GM19452 (cell line): ENCODE measurements at regions not wholly inside any gene's neighbourhood (a gene's known extent, or its start where the extent isn't known, plus 50 kb on each side); places are given as distances from the start of the nearest gene placed in this dataset.
"Not testable (repeated sequence)": the region's sequence is repeated elsewhere in the genome, so short reads cannot be mapped to it uniquely, and the experiment has no call there.

Experiments used
- ATAC-seq: cut with Tn5 transposase; IDR thresholded peaks from one replicate; pipeline ENCODE4 v1.9.1; 2021; ENCODE audit not compliant: unreplicated experiment

DNA sequence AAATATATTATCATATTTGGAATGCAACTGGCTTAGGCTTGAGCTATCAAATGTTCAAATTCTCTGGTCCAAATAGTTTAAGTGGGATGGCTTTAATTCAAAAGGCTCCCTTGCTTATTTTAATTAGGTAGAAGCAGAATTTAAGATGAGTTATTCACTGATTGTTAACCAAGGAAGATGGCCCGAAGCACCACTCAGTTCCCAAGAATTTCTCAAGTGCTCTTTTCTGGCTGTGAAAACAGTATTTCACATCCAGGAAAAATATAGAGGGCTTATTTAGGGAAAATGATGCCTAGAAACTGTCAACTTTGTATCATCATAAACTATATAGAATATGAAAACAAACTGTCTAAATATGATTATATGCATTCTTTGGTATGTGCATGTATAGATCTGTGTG lies 246.5 kb upstream of the SFRP2 start:
- no peak for ATAC-seq

DNA sequence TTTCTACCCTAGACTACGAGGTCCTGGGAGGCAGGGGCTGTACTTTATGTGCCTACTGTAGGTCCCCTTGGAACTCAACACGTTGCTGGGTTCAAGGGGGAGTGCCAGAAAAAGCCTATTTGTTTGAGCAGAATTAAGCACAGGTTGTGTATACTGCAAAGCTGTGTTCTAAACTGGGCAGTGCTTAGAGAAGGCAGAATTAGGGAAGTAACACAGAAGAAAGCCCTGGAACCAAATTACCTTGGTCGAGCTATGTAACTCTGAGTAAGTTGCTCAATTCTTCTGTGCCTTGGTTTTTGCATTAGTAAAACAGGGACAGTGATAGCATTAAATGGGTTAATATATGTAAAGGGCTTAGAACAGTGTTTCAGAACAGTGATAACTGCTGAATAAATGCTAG lies 245.0 kb upstream of the SFRP2 start:
- no peak for ATAC-seq

DNA sequence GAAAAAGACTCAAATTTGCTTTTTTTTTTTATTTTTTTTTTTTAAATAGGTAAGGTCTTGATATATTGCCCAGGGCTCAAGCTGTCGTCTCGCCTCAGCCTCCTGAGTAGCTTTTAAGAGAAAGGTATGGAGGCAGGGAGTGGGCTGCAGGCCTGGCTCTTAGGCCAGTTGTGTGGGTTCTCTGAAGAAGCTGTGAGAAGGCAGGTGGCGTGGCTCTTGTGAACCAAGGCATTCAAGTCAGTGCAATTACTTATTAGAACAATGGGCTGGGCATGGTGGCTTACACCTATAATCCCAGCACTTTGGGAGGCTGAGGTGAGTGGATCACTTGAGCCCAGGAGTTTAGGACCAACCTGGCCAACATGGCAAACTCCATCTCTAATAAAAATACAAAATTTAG lies 244.0 kb upstream of the SFRP2 start:
- no peak for ATAC-seq

DNA sequence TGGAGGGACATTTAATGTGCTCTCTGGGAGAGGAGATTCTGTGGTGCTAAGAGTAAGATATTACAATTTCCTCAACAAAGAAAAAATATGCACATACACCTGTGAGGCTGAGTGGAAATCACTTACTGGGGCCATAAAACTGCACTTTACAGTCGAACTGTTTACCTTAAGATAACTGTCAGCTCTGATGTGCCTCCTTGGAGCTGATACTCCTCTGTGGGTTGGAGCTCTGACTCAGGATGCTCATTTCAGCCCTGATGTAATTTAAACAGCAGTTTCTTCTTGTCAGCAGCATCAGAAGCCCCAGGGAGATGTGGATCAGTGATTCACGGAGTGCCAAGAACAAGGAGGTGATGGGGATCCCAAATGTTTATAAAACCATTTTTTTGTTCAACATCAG lies 241.9 kb upstream of the SFRP2 start:
- ATAC-seq = no peak

DNA sequence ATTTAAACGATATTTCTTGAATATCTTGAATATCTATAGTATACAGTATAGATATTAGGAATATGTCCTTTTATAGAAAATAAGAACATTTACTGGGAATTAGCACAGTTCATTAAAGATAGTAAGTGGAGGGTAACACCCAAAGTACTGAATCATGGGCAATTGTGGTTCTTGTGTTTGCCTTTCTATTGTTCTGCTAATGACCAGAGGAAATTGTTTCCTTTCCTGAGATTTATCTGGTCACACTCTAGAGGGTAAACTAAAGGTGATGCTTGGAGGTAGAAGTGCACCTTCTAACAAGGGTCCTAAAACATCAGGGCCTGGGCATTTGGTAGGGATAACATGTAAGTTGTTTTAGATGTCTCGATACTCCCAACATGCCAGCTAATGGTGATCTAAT lies 241.3 kb upstream of the SFRP2 start:
- no peak for ATAC-seq

DNA sequence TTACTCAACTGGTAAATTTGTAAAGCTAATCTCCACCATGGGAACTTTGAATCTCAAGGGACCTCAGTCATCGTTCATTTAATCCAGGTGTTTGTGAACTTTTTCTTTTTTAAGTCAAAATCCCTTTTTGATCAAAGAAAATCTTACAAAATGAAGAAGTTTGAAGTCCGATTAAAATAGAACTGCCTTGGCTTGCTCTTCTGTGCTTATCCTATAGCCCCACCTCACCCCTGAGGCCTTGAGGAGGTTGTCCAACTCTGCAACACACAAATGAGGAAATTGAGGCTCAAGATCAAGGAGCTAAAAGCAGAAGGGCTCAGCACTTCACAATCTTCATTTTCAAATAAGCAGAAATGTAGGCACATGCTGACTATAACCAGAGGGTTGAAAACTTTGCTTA lies 240.3 kb upstream of the SFRP2 start:
- no peak for ATAC-seq

DNA sequence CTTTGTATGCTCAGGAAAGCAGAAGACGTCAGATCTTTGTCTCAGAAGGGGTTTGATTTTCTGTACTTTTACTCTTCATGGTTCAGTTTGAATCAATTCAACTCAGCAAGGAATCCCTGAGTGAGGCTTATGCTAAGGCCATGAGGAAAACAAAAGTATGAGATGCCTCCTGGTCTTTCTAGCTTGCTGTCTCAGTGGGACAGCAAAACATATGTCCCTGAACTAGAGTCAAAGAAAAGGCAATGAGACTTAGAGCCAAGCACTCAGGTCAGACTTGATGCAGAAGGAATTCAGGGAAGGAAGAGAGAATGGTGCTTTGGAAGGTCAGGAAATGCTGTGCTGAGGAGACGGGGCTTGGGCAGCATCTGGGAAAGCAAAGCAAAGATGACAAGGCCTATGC lies 236.2 kb upstream of the SFRP2 start:
- no peak for ATAC-seq

DNA sequence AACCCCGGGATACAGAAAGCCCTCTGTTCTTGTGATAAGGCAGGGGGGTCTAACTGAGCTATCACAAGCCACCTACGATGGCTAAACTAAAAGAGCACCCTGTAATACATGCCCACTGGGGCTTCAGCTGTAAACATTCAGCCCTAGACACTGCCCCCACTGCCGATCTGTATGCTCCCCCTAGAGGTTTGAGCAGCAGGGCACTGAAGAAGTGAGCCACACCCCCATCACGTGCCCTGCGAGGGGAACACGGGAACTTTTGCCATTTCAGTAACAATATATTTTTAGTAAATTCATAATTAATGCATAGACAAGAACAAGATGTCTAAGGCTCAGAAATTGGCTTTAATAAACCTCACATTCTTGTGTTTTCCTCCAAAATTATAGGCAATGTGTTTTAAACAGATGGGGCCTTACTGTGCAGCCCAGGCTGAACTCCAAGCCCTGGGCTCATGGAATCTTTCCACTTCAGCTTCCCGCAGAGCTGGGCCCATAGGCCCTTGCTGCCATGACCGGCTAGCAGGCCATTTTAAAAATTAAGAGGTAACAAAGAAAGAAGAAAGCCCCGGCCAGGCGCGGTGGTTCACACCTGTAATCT lies 235.3 kb upstream of the SFRP2 start:
- ATAC-seq = no peak

DNA sequence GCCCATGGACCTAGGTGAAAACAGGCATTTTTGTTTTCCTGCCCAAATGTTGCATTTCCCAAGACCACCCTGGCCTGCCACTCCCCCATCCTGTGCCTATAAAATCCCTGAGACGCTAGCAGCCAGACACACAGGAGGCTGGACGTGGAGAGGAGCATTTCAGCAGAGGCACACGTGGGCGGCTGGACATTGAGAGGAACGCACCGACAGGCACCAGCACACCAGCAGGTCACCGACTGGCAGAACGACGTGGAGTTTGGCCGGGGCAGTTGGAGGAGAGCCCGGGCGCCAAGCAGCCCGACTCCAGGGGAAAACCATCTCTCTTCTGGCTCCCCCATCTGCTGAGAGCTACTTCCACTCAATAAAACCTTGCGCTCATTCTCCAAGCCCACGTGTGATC lies 234.8 kb upstream of the SFRP2 start:
- ATAC-seq = not testable (repeated sequence)

DNA sequence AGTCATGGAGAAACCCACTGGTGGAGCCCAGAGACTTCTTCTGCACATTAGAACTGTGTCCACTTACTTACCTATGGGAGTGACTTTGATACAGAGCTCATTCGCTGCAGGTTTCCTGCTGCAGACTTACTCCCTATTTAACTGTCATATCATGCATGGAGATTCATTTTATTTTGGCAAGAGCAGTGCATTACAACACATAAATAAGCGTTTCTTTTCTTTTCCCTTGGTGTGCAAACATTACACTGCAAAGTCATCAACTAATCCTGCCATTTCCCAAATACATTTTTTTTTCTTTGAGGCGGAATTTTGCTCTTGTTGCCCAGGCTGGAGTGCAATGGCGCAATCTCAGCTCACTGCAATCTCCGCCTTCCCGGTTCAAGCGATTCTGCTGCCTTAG lies 230.9 kb upstream of the SFRP2 start:
- no peak for ATAC-seq

DNA sequence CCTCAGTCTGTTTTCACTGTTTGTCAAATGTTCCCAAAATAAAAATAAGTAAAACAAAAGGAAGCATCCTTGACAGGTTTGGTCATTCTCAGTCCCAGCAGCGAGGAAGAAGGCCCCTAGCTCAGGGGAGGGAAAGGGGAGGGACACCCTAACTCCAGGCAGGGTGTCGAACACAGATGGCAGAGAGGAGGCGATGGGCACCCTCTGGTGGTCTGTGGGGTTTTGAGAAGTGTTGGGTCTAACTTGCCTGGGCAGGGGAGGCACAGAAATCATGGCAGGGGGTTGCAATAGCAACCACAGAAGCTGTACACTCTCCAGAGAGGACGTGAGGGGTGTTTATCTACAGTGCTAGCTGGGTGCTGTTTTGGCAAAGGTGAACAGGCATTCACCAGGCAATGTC lies 229.8 kb upstream of the SFRP2 start:
- no peak for ATAC-seq

DNA sequence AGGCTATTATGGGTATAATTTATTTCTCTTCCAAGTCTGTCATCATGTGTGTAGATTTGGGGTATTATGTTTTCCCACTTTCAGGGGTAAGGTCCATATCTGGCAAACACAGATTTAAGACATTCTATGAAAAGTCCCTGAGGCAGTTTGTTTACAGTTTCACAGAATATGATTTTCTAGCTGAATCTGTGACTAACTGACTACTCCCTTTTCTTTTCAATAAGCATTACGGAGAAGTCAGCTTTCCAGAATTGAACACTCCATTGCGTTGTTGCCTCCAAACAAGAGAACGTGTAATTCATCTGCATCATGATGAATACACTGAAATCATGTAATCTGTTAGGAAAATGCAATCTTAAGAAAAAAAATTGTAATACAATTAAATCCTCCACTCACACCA lies 226.7 kb upstream of the SFRP2 start:
- ATAC-seq = no peak

DNA sequence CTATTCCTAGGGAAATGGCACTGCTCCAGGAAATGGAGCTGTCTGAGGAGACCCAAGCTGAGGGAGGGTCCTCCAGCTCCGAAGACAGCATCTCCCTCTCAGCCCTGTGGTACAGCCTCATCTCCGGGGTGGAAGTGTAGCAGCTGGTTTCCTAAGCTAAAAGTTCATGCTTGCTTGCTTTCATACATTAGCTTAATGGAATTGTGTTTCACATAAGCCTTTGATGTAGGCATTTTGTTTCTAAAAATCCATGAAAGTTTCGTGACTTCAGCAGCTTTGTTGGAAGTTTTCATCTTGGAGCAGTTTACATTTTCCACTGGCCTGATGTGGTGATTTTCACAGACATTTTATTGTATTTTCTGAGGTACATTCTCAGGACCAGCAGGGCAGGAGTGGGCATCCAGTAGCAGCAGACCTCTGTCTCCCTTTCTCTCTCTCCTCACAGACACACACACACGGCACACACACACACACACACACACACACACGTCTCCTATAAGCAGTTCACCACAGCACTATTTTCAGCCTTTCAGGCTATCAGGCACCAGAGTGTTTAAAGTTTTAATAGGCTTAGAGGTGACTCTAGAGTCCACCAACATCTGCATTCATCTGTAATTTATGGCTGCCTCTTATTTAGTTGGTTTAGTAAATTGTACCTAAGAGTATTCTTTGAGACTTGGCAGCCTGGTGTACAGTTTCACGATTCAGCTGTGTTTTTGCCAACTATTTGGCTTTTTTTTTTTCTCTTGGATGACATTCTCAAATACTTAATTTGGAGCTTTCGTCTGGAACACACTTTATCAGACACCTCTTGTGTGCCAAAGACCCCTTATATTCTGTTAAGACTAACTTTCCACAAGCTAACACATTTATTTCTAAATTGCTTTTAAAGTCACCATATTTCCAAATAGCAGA lies 225.8 kb upstream of the SFRP2 start:
- no peak for ATAC-seq

DNA sequence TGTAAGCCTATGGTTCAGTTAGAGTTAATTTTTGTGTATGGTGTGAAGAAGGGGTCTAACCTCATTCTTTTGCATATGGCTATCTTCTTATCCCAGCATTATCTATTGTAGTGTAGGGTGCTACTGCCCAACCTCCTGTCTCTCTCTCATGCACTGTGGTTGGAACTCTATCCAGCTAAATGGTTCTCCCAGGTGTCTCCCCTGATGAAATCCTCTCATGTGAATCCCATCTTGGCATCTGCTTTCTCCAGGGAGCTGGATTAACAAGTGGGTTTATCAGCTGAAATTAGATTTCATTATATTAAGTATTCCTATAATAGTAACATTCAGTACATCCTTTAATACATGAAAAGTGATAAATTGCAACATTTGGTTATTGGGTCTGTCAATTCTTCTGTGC lies 224.7 kb upstream of the SFRP2 start:
- no peak for ATAC-seq

DNA sequence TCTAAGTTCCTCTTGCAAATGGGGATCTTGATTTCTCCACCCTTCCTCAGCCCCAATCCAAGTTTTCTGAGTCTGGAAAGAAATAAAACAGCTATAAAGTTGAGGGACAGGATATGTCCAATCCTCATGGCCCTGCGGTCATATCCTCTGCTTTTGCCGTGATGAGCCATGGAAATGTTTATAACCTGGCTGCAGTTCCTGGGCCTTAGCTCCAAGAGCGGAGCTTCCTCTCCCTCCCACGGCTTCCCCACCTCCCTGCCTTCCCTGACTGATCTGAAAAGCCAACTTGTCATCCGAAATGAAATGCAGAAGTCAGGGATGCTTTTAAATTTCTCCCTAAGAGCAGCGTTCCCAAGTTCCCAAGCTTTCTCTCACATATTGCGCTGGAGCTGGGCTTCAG lies 221.5 kb upstream of the SFRP2 start:
- ATAC-seq = no peak

DNA sequence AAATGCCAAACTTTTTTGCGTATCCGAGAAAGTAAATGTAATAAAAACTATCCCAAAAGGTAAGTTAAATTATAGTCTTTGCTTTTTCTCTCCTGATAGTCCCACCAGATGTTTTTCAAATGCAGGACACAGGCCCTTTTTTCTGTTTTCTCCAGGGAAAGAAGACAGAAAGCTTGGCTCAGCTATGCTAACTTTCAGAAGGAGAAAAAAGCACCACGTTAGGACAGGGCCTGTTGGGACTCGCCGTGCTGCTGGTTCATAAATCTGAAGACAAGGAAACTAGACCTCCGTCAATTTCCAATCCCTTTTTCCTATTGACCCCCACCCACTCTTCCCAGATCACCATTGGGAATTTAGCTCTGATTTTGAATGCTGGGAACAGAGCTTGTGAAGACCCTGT lies 220.9 kb upstream of the SFRP2 start:
- ATAC-seq = no peak

DNA sequence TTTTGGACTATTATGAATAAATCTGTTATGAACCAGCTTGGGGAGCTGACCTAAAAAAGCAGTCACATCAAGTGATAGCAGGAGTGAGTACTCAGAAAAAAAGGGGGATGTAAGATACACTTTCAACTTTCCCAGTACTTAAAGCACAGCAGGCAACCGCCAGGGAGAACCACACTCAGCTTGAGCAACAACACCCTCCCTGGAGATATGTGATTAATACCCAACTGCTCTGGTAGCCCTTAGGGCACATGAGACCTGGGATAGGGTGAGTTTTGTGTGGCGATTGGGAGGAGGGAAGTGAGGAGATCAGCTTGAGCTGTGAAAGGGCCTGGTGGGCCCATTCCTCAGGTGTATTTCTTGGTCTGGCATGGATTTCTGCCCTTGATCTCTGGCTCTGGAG lies 220.3 kb upstream of the SFRP2 start:
- no peak for ATAC-seq

DNA sequence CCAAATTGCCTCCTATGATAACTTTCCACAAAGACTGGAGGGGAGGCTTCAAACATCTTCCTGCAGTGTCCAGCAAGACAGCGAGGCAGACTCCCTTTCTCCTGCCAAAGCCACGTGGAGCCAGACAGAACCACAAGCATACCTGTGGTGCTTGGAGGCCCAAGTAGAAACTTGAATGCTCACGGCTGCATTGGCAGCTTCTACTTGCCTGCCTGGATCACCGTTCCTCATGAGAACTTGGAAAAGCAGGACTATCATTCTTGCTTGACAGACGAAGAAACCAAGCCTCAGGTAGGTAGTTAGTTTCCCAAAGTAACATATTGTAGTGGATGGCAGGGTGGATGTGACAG lies 216.3 kb upstream of the SFRP2 start:
- ATAC-seq = no peak

DNA sequence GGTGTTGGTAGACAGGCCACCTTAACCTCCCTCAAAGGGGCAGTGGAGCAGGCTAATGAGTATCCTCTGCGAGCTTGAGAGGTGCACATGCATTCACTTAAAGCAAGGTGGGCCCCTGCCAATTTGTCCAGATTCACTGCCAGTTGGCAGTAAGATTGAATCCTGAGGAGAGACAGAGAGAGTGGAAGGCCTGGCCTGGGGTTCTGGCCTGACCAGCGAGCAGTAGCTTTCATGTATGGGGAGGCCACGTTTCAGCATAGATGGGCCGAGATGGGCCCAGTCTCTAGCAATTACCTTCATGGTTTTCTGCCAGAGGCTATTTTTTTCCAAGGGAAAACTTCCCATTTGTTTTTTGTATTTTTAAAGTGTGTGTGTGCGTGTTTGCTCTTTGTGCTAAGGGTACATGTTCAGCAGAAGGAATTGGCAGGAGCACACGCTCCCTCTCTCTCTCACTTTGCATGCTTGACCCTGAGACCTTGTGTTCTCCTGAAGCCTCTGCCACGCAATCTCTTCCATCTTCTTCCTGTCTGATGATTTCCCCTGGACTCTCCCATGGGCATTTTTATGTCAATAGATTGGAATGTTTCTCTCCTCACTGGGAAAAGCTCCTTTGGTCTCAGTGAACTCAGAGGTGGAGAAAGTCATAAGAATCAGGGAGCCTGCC lies 215.8 kb upstream of the SFRP2 start:
- ATAC-seq = no peak

DNA sequence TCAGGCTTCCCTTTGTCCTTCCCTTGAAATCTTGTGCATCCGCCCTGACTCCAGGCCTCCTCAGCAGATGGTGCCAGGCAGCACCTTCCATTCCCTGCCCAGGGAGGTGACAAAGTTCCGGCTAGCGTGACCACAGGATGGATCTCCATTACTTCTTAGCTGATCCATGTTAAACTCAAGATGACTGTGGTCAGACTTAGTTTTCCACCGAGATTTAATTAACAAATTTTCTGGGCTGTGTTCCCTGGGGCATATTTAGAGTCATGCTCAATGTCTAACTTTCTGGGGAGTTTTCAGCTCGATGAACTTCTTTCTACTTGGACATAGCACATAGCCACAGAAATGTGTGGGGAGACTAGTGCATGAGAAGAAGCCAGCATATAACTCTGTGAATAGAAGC lies 215.1 kb upstream of the SFRP2 start:
- no peak for ATAC-seq

DNA sequence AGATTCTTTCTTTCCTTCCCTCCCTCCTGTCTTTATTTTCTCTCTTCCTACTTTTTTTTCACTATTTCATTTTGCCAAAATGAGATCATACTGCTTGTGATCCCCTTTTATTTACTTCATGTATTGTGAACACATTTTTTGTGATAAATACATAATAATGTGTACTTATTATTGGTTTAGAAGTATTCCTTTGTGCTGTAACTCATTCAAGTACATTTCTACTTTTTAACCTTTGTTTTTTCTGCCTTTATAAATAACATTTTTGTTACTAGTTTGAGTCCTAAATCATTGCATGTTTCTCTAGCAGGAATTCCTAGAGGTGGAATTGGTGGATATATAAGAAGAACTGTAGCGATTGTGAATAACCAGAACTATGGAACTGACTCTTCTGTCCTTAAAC lies 214.5 kb upstream of the SFRP2 start:
- no peak for ATAC-seq

DNA sequence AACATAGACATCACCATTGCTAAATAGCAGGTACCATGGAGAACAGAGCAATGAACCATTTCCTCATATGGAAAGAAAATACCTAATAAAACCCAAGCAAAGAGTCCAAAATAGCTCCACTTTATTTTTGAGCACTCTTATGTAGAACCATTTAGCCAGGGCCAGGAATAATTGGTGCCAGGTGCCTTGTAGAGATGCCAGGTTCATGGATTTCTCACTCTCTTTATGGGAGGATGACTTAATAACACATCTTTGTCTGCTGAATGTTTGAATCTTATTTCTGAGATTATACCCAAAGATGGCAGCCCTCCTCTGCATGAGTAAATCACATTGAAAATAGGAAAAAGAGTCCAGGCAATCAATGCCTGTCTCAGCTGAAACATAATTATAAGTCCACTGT lies 212.3 kb upstream of the SFRP2 start:
- ATAC-seq = no peak
